ENCODE measurements at regions not wholly inside any gene's neighbourhood (a gene's known extent, or its start where the extent isn't known, plus 50 kb on each side); places are given as distances from the start of the nearest gene placed in this dataset.
"Not testable (repeated sequence)": the region's sequence is repeated elsewhere in the genome, so short reads cannot be mapped to it uniquely, and the experiment has no call there.

DNA sequence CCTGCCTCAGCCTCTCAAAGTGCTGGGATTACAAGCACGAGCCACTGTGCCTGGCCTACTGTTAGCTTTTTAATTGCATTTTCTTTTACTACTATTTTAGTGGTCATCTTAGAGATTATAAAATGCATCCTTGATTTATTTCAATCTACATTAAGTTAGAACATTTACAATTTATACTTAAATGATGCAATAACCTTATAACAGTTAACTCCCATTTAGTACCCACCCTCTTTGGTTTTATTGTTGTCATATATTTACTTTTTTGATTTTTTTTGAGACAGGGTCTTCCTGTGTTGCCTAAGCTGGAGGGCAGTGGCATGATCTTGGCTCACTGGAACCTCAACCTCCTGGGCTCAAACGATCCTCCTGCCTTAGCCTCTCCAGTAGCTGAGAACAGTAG lies 77.3 kb downstream of the PPCDC start:
- no peak for DNase-seq (ENCODE audit: low read depth in 2 of 3, low spot score in 1 of 3)

DNA sequence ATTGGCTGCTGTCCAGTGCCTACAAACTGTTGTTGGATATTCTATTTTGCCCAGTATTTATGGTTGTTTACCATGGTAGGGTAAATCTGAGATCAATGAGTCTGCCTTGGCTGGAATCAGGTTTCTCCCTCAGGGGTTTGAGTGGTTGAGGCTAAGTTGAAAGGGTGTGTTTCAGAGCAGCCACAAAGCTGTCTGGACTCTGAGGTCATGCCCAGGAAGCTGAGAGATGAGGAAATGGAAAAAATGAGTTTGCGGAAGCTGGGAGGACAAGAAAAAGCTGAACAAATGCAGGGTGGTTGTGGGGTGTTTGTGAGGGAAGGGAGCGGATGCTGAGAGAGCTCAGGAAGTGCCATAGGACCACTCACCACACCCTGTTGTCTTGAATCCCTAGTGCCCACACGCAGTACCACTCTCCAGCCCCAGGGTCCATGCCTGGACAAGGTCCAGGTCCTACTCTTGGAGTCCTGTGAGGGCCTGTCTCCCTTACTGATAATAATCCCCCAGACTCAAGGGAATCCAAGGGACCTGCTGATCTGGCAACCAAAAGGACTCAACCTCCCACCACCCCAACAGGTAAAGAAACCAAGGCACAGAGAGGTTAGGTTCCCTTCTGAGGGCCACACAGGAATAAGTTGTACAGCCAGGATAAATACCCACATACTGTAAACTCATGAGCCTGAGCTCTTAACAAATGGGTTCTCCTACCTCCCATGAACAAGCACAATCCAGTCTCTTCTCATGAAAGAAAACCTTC lies 81.6 kb downstream of the PPCDC start:
- DNase-seq (ENCODE audit: low read depth in 2 of 3, low spot score in 1 of 3), result peak in 2 of 3 donors; percentile 11 to 27

DNA sequence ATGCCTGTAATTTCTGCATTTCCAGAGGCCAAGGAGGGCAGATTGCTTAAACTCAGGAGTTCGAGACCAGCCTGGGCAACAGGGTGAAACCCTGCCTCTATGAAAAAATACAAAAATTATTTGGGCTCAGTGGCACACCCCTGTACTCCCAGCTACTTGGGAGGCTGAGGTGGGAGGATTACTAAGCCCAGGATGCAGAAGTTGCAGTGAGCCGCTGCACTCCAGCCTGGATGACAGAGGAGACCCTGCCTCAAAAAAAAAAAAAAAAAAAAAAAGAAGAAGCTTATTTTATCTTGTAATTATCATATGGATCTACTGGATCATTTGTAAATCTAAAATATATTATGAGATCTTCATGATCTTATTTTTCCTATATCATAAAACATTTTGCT lies 84.1 kb downstream of the PPCDC start:
- DNase-seq (ENCODE audit: low read depth in 2 of 3, low spot score in 1 of 3), result no peak

DNA sequence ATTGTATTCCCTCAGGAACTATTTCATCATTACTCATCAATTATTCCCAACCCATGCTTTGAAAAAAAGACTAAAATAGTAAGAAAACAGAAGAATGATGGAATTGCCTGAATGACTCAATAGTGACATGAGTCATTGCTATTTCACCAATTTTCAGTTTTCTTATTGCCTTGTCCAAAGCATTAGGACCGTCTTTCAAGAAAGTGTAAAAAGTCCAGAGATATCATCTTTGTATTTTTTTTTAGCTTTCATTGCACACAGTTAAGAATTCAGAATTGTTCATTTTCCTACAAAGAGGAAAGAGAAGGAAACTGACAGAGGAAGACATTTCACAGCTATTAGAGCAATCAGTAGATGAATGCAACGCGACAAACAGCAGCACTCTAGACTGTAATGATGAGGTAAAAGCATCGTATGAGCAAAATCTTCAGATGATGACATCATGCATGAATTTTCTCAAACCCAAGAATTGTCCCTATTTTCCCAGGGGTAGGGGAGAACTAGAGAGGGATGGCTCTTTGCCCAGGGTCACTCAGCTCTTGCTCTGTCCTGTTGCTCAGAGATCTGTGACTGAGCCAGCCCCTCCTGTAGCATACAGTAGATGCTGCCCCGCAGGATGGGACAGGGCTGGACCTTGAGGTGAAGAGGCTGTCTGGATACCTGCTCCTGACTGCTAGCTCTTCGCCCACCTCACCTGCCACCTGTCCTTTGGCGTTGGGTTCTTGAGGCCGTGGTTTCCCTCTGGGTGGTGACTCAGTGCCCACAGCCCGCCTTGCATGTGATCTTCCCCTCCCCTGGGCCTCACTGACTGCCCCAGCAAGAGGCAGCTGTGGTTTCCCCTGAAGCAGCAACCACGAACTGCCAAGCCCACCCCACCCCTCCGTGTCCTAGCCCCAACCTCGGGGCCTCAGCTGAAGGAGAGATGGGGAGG lies 84.8 kb downstream of the PPCDC start:
- DNase-seq (ENCODE audit: low read depth in 2 of 3, low spot score in 1 of 3), result peak; percentile 40 to 53 (median 46)

DNA sequence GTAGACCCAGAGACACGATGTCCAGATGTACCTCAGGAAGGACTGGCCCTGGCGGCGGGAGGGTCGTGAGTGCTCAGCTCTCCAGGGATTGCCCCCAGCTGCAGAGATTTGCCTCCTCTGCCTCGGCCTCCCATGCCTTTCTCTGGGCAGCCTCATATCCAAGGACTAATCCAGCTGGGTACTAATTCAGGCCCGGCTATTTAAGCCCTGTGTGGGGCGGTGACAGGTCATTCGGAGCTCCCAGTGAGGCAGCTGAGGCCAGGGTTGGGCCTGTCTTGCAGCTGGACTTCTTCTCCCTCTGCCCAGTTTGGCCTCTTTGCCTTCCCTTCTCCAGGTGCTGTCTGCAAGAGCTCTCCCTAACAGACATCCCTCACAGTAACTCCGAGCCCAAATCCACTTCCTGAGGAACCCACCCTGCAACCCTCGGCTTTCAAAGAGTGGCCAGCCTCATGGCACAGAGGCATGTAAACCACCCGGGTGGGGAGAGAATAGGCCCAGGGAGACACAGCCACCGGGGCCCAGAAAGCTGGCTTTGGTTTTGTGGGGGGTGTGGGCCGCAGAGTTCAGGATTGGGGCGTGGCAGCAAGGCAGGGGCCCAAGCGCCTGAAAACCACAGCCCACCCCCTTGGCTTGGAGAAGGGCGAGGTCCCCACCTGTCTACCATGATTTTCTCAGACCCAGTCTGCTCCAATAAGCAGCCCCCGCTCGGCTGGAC lies 85.8 kb downstream of the PPCDC start:
- no peak for DNase-seq (ENCODE audit: low read depth in 2 of 3, low spot score in 1 of 3)

DNA sequence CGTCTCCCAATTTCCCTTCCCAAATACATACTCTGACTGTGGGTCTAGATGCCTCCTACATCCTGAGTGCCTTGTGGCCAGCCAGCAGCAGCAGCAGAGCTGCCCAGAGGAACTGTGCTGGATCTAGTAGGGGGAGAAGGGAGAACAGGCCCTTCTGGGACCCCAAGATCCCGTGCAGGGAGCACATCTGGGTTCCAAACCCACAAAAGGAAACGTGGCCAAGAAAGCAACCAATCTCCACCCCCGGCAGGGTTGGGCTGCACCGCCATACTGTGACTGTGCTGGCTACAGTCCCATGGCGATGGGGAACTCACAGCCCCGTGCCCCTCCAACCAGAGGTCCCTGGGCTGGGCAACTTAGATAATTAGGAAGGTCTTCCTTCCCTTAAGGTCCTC lies 86.3 kb downstream of the PPCDC start:
- DNase-seq (ENCODE audit: low read depth in 2 of 3, low spot score in 1 of 3), result no peak

DNA sequence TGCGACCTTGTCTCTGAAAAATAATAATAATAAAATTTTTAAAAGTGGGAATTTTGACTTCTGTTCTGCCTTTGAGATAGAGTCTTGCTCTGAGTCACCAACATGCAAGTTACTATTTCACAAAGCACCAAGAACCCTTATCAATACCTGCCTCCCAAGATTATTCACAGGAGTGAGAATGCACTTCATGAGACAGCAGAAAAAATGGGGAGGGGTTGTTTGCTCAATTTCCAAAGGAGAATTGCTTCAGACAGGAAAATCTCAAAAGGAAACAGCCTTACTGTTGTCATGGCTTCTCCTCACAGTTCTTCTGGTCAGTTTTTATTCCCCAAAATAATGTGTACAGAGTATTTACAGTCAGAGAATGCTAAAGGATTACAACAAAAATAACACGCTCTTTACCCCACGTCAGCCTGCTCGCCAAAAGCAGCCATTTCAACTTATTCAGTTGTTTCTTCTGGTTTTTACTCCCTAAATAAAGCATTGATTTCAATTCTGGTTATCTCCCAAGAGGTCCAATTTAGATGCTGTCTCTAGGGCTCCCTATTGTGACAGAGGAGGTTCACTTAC lies 89.0 kb downstream of the PPCDC start:
- no peak for DNase-seq (ENCODE audit: low read depth in 2 of 3, low spot score in 1 of 3)

DNA sequence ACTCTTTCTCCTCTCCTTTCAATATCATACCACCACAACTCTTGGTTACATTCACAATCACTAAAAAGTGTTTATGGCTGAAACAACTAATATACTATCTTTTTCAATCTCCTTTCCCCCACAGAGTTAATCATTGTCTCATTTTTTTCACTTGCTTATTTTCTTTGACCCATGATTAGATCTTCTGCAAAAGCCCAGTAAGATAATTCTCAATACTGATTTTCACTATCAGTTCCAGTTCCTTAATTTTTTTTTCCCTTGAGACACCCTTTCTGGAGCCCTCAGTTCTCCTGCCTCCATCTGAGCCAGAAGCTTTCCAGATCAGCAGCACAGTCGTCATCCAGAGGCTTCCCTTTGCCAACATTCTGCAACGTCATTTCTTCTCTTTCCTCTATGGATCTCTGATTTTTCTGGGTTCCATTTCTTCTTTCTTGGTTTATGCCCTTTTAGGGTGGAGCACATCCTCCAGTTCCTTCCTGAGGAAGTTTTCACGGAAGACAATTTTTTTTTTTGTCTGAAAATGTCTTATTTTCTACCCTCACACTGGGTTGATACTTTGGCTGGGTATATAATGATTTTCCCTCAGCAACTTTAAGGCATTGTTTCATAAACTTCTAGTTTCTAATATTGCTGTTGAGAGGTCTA lies 88.7 kb upstream of the C15orf39 start:
- DNase-seq (ENCODE audit: low read depth in 2 of 3, low spot score in 1 of 3), result no peak

DNA sequence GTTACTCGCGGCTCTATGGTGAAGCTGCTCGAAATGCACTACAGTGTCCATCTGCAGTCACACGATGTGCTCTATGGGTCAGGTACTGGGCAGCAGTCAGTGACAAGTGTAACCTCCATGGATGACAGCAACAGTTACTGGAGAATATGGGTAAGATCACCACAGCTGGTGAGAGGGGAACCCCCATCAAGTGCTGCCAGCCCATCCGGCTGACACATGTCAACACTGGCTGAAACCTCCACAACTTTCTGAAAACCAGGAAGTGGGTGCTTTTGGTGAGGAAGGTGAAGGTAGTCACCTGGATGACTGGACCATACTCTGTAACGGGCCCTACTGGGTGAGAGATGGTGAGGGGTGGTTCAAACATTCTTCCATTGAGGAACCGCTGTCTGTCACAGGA lies 87.4 kb upstream of the C15orf39 start:
- no peak for DNase-seq (ENCODE audit: low read depth in 2 of 3, low spot score in 1 of 3)

DNA sequence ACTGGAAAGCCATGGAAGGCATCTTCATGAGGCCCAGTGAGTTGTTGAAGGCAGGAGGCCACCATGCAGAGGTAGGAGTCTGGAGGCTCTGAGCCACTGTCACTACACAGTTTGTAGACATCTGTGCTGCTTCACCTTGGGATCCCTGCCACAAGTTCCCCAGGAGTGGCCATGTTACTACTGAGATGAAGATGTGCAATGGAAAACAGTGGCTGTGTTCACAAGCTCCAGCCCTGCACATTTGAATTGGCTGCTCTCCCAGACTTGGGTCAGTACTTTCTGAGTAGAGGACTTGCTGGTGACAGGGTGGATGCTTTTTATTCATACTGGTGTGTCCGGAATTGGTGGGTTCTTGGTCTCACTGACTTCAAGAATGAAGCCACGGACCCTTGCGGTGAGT lies 86.9 kb upstream of the C15orf39 start:
- no peak for DNase-seq (ENCODE audit: low read depth in 2 of 3, low spot score in 1 of 3)

DNA sequence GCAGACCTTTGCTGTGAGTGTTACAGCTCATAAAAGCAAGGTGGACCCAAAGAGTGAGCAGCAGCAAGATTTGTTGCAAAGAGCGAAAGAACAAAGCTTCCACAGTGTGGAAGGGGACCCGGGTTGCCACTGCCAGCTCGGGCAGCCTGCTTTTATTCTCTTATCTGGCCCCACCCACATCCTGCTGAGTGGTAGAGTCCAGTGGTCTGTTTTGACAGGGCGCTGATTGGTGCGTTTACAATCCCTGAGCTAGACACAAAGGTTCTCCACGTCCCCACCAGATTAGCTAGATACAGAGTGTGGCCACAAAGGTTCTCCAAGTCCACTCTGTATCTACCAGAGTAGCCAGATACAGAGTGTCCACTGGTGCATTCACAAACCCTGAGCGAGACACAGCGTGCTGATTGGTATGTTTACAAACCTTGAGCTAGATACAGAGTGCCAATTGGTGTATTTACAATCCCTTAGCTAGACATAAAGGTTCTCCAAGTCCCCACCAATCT lies 86.2 kb upstream of the C15orf39 start:
- not testable (repeated sequence) for DNase-seq (ENCODE audit: low read depth in 2 of 3, low spot score in 1 of 3)

DNA sequence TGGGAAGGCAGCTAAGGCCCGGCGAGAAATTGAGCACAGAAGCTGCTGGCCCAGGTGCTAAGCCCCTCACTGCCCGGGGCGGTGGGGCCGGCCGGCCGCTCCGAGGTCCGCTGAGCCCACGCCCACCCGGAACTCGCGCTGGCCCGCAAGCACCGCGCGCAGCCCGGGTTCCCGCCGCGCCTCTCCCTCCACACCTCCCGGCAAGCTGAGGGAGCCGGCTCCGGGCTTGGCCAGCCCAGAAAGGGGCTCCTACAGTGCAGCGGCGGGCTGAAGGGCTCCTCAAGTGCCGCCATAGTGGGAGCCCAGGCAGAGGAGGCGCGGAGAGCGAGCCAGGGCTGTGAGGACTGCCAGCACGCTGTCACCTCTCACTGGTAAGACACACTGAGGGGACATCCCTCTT lies 85.5 kb upstream of the C15orf39 start:
- not testable (repeated sequence) for DNase-seq (ENCODE audit: low read depth in 2 of 3, low spot score in 1 of 3)

DNA sequence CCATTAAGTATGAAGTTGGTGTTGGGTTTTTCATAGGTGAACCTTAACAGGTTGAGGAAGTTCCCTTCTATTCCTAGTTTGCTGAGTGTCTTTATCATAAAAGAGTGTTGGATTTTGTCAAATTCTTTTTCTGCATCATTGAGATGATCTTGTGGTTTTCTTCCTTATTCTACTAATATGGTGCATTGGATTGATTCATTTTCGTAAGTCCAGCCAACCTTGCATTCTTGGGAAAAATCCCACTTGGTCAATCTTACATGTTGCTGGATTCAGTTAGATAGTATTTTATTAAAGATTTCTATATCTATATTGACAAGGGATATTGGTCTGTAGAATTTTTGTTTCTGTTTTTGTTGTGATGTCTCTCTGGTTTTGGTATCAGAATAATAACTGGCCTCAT lies 83.7 kb upstream of the C15orf39 start:
- no peak for DNase-seq (ENCODE audit: low read depth in 2 of 3, low spot score in 1 of 3)

DNA sequence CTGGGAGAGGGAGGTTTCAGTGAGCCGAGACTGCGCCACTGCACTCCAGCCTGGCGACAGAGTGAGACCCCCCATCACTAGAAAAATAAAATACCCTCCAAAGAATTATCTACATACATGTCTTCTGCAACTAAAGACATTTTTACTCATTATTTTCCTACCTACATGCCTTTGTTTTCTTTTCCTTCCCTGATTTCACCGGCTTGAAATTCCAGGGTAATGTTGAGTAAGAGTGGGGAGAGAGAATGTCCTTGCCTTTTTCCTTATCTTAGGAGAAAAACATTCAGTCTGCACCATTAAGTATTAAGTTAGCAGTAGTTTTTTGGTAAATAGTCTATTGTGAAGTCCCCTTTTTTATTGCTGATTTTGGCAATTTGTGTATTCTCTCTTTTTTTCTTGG lies 82.4 kb upstream of the C15orf39 start:
- not testable (repeated sequence) for DNase-seq (ENCODE audit: low read depth in 2 of 3, low spot score in 1 of 3)

DNA sequence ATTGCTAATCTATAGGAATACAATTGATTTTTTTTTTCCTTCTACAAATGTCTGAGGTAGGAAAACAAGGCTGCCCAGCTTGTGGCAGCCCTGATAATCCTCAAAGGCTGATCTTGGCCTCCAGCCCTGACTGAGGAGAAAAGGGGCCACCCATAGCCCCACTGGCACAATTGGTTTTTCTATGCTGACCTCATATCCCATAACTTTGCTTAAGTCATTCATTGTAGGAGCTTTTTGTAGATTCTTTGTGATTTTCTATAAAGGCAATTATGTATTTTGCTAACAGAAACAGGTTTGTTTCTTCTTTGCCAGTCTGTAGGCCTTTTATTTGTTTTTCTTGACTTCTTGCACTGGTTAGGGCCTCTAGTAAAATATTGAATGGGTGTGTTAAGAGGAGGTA lies 80.2 kb upstream of the C15orf39 start:
- DNase-seq (ENCODE audit: low read depth in 2 of 3, low spot score in 1 of 3), result no peak

DNA sequence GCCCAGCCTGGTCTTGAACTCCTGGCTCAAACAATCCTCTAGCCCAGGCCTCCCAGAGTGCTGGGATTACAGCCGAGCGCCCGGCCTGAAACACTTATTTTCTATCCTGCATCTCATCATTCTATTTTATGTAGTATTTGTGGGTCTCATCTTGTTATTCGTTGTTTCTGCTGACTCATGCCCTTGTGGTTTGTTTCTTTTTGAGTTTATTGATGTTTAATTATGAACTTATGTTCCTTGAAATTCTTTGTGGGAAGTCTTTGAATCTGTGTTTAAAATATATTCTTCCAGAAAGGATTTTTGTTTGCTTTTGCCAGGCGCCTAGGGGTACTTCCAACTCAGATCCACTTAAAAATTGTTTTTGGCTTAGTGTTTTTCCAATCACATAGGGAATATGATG lies 78.3 kb upstream of the C15orf39 start:
- no peak for DNase-seq (ENCODE audit: low read depth in 2 of 3, low spot score in 1 of 3)

DNA sequence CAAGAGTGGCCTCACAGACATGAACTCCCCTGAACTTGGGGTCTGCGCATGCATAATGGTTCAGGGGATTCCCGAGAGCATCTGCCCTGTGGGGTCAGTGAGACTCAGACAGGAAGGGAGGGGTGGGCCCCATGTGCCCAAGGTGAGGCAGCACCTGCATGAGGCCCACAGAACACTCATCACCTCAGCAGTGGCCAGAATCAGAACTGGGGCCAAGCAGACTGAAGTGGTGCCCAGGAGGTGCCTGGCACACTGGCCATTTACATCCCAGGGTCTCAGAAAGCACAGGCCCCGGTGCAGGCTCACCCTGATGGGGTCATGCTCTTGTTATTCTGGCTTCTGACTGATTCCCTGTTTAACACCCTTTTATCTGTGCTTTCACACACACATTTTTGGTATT lies 77.4 kb upstream of the C15orf39 start:
- not testable (repeated sequence) for DNase-seq (ENCODE audit: low read depth in 2 of 3, low spot score in 1 of 3)

DNA sequence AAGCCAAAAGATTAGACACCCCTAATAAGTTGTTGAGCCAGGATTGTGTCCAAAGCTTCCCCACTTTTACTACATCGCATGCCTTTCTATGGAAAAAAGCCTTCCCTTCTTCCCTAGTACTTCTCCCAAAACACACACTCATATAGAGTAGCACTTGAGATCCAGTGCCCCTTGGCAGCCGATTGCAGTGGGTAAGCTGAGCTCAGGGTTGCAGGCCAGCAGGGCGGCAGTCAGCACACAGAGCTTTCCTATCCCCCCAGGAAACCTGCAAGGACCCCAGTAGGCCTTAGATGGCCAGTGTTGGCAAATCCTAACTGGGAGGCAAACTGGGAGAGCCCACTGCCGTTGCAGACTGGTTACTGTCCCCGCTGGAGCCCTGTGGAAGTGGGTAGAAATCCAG lies 75.7 kb upstream of the C15orf39 start:
- no peak for DNase-seq (ENCODE audit: low read depth in 2 of 3, low spot score in 1 of 3)

DNA sequence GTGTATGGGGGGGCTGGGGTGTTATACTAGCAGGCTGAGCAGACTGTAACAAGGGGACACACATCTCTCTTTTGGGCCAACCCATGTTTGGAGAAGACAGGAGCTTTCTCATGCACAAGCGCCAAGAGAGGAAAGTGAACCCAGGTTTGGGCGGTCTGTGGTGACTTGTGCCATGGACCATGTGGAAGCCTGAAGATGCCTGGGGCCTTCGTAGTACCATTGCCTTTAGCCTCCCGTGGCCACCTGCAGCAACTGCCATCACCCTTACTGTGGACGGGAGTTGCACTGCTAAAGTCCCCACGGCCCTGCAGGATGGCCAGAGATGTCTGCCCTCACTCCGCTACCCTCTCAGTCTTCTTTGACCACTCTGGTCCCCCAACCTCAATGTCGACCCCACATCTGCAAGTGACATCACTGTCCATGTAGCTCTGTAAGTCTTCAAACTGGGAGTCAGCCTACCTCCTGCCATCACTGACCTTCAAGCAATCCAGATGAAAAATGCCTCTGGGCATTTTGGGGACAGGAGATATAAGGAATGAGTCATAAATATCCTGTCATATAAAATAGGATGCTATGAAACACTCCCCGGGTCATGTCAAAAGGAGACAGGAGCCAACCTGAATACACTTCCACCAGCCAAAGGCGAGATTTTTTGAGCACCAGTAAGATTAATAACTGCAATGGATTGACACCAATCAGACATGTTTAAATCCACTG lies 74.7 kb upstream of the C15orf39 start:
- no peak for DNase-seq (ENCODE audit: low read depth in 2 of 3, low spot score in 1 of 3)

DNA sequence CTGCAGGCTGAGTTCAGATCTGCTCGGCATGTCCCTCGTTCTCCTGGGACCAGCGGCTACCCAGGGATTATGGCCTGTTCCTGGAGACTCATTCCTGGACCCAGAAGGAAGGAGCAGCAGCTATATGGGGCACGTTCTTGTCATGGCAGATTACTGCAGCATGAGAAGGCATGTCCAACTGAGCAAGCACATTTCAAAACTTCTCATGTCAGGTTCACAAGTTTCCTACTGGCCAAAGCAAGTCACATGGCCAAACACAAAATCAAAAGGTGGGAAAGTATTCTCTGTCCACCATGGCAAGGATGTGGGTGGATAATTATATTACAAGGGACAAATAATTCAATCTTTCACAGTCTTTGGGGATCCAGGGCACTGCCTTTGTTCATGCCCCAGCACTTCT lies 71.9 kb upstream of the C15orf39 start:
- no peak for DNase-seq (ENCODE audit: low read depth in 2 of 3, low spot score in 1 of 3)
